HG03060 (cell line): ENCODE measurements at regions not wholly inside any gene's neighbourhood (a gene's known extent, or its start where the extent isn't known, plus 50 kb on each side); places are given as distances from the start of the nearest gene placed in this dataset.
"Not testable (repeated sequence)": the region's sequence is repeated elsewhere in the genome, so short reads cannot be mapped to it uniquely, and the experiment has no call there.

Experiments used
- ATAC-seq: cut with Tn5 transposase; IDR thresholded peaks from one replicate; pipeline ENCODE4 v1.9.1; 2021; ENCODE audit warnings: low read depth, moderate number of reproducible peaks; ENCODE audit not compliant: unreplicated experiment

GRCh38 chrX:114272096-114272686 lies 311.7 kb upstream of the HTR2C start:
- ATAC-seq: no peak

GRCh38 chrX:114270371-114270770 lies 313.5 kb upstream of the HTR2C start:
- ATAC-seq: not testable (repeated sequence)

DNA sequence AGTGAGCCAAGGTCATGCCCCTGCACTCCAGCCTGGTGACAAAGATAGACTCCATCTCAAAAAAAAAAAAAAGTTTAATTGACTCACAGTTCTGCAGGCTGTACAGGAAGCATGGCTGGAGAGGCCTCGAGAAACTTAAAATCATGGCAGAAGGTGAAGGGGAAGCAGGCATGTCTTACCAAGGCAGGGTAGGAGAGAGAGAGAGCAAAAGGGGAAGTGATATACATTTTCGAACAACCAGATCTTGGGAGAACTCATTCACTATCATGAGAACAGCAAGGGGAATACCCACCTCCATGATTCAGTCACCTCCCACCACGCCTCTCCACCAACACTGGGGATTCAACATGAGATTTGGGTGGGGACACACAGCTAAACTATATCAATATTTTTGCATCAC lies 315.2 kb upstream of the HTR2C start:
- ATAC-seq: no peak

GRCh38 chrX:114267142-114267541 lies 316.7 kb upstream of the HTR2C start:
- no peak for ATAC-seq

- ATAC-seq: no peak
Observed at GRCh38 chrX:114252186-114252585, 331.7 kb upstream of the HTR2C start.

DNA sequence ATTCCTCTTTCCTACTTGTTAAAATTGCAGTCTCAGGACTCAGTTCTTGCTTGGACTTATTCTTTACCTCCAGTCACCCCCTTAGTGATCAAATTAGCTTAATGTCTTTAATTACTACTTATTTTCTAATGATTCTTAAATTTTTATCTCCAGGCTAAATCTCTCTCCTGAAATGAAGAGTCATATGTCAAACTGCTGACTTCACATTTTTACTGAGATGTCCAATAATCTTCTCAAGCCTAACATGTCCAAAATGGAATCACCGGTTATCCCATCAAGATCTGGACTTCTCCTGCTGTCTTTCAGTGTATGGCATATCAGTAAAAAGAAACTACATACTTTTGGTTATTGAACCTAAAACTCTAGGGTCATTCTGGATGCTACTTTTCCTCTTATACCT lies 332.3 kb upstream of the HTR2C start:
- no peak for ATAC-seq

- no peak for ATAC-seq
Observed at GRCh38 chrX:114221445-114221844, 362.4 kb upstream of the HTR2C start.

DNA sequence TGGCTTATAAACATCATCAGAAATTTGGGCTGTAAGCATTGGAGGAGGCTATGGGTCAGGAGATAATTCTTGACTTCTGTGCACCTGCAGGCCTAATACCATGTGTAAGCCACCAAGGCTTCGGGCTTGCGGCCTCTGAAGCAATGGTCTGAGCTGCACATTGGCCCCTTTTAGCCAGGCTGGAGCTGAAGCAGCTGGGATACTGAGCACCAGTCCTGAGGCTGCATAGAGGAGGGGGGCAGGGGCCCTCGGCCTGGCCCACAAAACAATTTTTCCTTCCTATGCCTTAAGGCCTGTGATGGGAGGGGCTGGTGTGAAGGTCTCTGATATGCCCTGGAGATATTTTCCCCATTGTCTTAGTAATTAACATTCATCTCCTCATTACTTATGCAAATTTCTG lies 373.0 kb upstream of the HTR2C start:
- ATAC-seq: no peak

GRCh38 chrX:114201622-114202021 lies 382.3 kb upstream of the HTR2C start:
- no peak for ATAC-seq

DNA sequence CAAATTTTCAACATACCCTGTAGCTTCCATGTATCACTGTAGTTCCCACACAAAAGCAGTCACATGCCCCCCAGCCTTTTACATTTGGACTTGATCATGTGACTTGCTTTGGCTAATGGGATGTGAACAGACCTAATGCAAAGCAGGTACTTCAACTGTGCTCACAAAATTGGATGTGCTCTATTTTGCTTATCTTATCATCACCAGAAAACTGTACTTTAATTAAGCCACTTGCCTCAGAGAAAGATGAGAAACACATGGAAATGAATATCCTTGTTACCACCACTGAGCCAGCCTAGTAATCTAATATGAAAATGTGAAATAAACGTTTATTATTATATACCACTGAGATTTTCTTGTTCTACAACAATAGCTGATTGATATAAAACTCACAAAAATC lies 402.7 kb upstream of the HTR2C start:
- no peak for ATAC-seq

DNA sequence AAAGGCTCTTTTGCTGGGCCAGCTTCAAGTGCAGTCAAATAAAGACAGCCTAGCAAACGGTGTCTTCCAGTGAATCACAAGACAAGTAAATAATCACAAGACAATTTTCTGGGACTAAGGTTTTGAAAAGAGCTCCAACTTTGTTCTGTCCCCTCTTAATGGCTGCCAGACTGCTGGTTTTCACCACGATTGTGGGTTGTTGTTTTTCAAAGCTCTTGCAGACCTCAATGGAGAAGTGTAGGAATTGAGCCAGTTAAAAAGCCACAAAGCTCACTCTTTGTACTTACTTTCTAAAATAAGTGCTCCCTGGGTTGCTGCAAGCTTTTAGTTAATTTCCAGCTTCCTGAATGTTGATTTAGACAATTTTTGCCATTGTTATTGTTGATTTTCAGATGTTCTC lies 405.8 kb upstream of the HTR2C start:
- ATAC-seq: no peak

DNA sequence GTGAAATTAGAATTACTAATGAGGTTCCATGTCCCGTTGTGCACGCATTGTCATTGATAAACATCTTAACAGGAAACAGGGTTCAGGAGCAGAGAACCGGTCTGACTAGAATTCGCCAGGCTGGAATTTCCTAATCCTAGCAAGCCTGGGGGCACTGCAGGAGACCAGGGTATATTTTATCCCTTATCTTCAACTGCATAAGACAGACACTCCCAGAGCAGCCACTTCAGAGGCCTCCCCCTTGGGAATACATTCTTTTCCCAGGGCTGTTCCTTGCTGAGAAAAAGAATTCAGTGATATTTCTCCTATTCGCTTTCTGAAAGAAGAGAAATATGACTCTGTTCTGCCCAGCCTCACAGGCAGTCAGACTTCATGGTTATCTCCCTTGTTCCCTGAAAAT lies 416.6 kb upstream of the HTR2C start:
- not testable (repeated sequence) for ATAC-seq

- ATAC-seq: no peak
Observed at GRCh38 chrX:114166601-114167000, 417.3 kb upstream of the HTR2C start.

GRCh38 chrX:114165537-114165936 lies 418.3 kb upstream of the HTR2C start:
- ATAC-seq: no peak

- ATAC-seq: no peak
Observed at GRCh38 chrX:114162068-114162735, 421.7 kb upstream of the HTR2C start.

DNA sequence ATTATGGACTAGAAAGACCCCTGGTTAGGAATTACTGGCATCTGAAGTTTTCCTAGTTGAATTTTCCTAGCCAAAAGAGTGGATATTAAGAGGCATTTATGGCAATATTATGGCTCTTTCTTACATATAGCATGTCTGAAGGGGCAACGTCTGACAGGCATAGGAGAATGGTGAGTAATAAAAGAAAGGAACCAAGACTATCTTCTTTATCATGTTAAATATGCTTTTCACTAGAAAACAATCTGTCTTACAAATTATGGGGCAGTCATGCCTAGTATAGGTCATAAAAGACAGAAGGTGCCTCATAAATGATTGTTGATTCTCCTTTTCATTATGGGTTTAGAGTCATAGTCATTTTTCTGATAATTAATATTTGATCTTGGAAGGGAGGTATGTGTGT lies 431.1 kb upstream of the HTR2C start:
- ATAC-seq: no peak

DNA sequence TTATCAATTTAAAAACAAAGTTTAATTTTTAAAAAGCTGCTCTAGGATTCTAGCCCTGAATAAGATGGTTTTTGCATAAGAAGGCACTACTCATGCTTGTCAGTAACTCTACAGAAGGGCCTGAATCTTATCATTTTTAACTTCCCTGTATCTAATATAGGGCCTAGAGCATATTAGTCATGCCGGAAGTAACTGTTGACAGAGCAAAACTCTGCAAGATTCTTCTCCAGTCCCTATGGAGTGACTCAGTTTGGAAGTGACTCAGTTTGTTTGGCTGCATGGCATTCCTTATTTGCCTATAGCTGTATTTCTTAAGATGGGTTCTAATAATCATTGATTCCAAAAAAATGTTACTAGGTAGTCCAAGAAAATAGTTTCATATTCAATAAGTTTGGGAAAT lies 431.8 kb upstream of the HTR2C start:
- no peak for ATAC-seq

DNA sequence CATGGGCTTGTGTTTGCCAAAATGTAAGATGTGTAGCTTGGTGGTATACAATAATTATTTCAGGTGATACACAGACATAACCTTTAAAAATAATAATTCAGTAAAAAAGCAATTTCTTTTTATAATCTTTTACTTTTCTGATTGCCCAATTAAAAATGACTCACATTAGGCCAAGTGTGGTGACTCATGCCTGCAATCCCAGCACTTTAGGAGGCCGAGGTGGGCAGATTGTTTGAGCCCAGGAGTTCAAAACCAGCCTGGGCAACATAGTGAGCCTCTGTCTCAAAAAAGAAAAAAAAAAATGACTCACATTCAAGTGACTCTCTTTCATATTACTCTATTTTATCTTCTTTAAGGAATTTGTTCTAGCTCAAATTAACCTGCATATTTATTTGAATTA lies 449.4 kb upstream of the HTR2C start:
- ATAC-seq: no peak

GRCh38 chrX:114127411-114128025 lies 456.4 kb upstream of the HTR2C start:
- no peak for ATAC-seq

GRCh38 chrX:114127005-114127404 lies 456.9 kb upstream of the HTR2C start:
- ATAC-seq: no peak

DNA sequence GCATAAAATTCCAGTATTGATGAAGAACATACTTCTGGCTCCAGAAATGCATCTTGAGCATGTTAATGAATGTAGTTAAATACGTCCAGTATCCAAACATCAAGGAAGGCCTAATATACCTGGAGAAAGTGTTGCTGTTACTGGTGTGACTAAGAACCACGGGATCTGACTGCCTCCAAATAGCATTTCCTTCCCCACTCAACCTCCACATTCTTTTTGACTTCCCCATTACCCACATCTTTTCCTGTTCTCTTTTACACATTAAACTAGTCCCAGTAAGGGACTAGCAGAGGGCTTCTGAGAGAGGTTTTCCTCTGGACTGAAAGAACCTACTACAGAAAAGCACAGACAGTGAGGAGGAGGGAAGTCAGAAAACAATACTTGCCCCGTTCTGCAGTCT lies 482.8 kb upstream of the HTR2C start:
- ATAC-seq: no peak

GRCh38 chrX:114097866-114098265 lies 486.0 kb upstream of the HTR2C start:
- no peak for ATAC-seq
